CD14-positive monocyte (primary cell): ENCODE measurements at regions not wholly inside any gene's neighbourhood (a gene's known extent, or its start where the extent isn't known, plus 50 kb on each side); places are given as distances from the start of the nearest gene placed in this dataset.

Experiments used
- DNase-seq, 3 donors: peaks; one replicate each; pipeline ENCODE4 v3.0.0-alpha.2; 2011 to 2022
- H2AFZ ChIP-seq: 2 replicates; pipeline ENCODE4 v1.6.0; 2012; ENCODE audit warnings: mild to moderate bottlenecking, low read depth, low read length, inconsistent platforms; ENCODE audit not compliant: insufficient read depth, poor library complexity, severe bottlenecking
- H3K27ac ChIP-seq, 2 donors: 1 replicate in 1 of 2; 2 replicates in 1 of 2; pipeline ENCODE4 v1.5.1; 2012 to 2013; ENCODE audit warnings: low read length in 2 of 2, control low read depth in 1 of 2, inconsistent platforms in 1 of 2, low read depth in 1 of 2, mild to moderate bottlenecking in 1 of 2
- H3K27me3 ChIP-seq, 2 donors: one replicate each; pipeline versions ENCODE4 v1.6.0 to v1.6.1; 2011 to 2013; ENCODE audit warnings: low read length in 2 of 2; ENCODE audit not compliant: control insufficient read depth in 2 of 2, insufficient read depth in 2 of 2
- H3K36me3 ChIP-seq, 2 donors: replicated peaks in 1 of 2; 1 replicate in 1 of 2; 2 replicates in 1 of 2; pipeline versions ENCODE4 v1.5.1 to v1.6.1; 2012 to 2013; ENCODE audit warnings: low read length in 2 of 2, control low read depth in 1 of 2, inconsistent platforms in 1 of 2, mild to moderate bottlenecking in 1 of 2; ENCODE audit not compliant: insufficient read depth in 2 of 2, control insufficient read depth in 1 of 2
- H3K4me1 ChIP-seq, 2 donors: 1 replicate in 1 of 2; 2 replicates in 1 of 2; pipeline versions ENCODE4 v1.5.1 to v1.6.1; 2012 to 2013; ENCODE audit warnings: low read length in 2 of 2, control low read depth in 1 of 2, inconsistent platforms in 1 of 2, mild to moderate bottlenecking in 1 of 2, moderate library complexity in 1 of 2; ENCODE audit not compliant: insufficient read depth in 2 of 2, control insufficient read depth in 1 of 2
- H3K4me2 ChIP-seq: replicated peaks from 2 replicates; pipeline ENCODE3; 2012; ENCODE audit warnings: low read length, moderate library complexity, mild to moderate bottlenecking; ENCODE audit not compliant: poor library complexity, severe bottlenecking; ENCODE audit errors: extremely low read depth
- H3K4me3 ChIP-seq, 3 experiments: fragments of 200-600 bp in 1 of 3; sonication (generic) in 1 of 3; replicated peaks in 1 of 3; 1 replicate in 2 of 3; 2 replicates in 1 of 3; pipeline ENCODE4 v1.5.1; 2011 to 2013; ENCODE audit warnings: low read length in 3 of 3, mild to moderate bottlenecking in 3 of 3, control low read depth in 2 of 3, low read depth in 2 of 3, inconsistent platforms in 1 of 3, moderate library complexity in 1 of 3
- H3K79me2 ChIP-seq: 2 replicates; pipeline ENCODE4 v1.6.0; 2012; ENCODE audit warnings: mild to moderate bottlenecking, control low read depth, inconsistent platforms, low read length, moderate library complexity; ENCODE audit not compliant: insufficient read depth
- H3K9ac ChIP-seq: 2 replicates; pipeline ENCODE4 v1.6.0; 2017; ENCODE audit warnings: low read length, mild to moderate bottlenecking; ENCODE audit not compliant: insufficient read depth, poor library complexity, severe bottlenecking
- H3K9me3 ChIP-seq, 2 donors: replicated peaks in 1 of 2; 1 replicate in 1 of 2; 2 replicates in 1 of 2; pipeline versions ENCODE4 v1.5.1 to v1.6.1; 2012 to 2013; ENCODE audit warnings: low read length in 2 of 2, control low read depth in 1 of 2; ENCODE audit not compliant: control insufficient read depth in 1 of 2, insufficient read depth in 1 of 2
- H4K20me1 ChIP-seq: 2 replicates; pipeline ENCODE4 v1.6.0; 2012; ENCODE audit warnings: mild to moderate bottlenecking, low read length, control low read depth, moderate library complexity; ENCODE audit not compliant: insufficient read depth
- H3K27ac Mint-ChIP-seq, 7 donors: one replicate each; pipeline ENCODE4 v1.8.0; 2020; ENCODE audit warnings: mild to moderate bottlenecking in 7 of 7, mixed read lengths in 7 of 7, moderate library complexity in 6 of 7, inconsistent platforms in 2 of 7
- H3K27me3 Mint-ChIP-seq, 3 donors: one replicate each; pipeline ENCODE4 v1.8.0; 2021 to 2022; ENCODE audit warnings: low read depth in 3 of 3, mild to moderate bottlenecking in 3 of 3, mixed read lengths in 3 of 3, moderate library complexity in 3 of 3, inconsistent platforms in 1 of 3
- H3K36me3 Mint-ChIP-seq, 2 donors: one replicate each; pipeline ENCODE4 v1.8.0; 2020; ENCODE audit warnings: mixed read lengths in 2 of 2, inconsistent platforms in 1 of 2, mild to moderate bottlenecking in 1 of 2
- H3K4me1 Mint-ChIP-seq: one replicate; pipeline ENCODE4 v1.8.0; 2020; ENCODE audit warnings: mild to moderate bottlenecking, mixed read lengths
- H3K4me3 Mint-ChIP-seq, 2 donors: one replicate each; pipeline ENCODE4 v1.8.0; 2020; ENCODE audit warnings: mild to moderate bottlenecking in 2 of 2, mixed read lengths in 2 of 2, moderate library complexity in 1 of 2
- H3K9me3 Mint-ChIP-seq, 7 donors: one replicate each; pipeline ENCODE4 v1.8.0; 2020 to 2022; ENCODE audit warnings: mixed read lengths in 7 of 7, mild to moderate bottlenecking in 6 of 7, moderate library complexity in 6 of 7, inconsistent platforms in 2 of 7
- WGBS: methylation state at CpG from one replicate; pipeline ENCODE4 v1.1.5; 2013; ENCODE audit warnings: missing lambda C conversion rate; ENCODE audit not compliant: insufficient coverage; 5-methylcytosine and 5-hydroxymethylcytosine counted together
- intact Hi-C, 2 donors: fragments of 100-400 bp; cut with micrococcal nuclease; formaldehyde crosslinking; loops; one replicate each; pipeline versions ENCODE4 v1.15.0 to v1.15.1; 2023
- TF ChIP-seq, protein P1 (sequence below): fragments of 200-600 bp; IDR thresholded peaks from one replicate; pipeline ENCODE4 v1.8.0; 2022; ENCODE audit warnings: antibody characterized with exemption, mild to moderate bottlenecking

GRCh38 chr7:79531905-79532664 lies 78.6 kb upstream of the MAGI2 start:
- Histone ChIP-seq H3K79me2 (no peaks in the 10 kb centered on the region), H3K27ac (no peak overlapping the region), H3K4me2 (no peak overlapping the region), H4K20me1 (no peaks in the 10 kb centered on the region), H2AFZ (no peak overlapping the region), H3K36me3 (no peaks in the 10 kb centered on the region), H3K4me1 (no peaks in the 10 kb centered on the region), H3K4me3 (no peak overlapping the region), H3K9me3 (no peaks in the 10 kb centered on the region), H3K9ac (no peak overlapping the region), H3K27me3 (no peaks in the 10 kb centered on the region)
- no CpG with 5 or more reads among the region's 4 CpGs for WGBS
- Mint-ChIP-seq H3K4me3 (no peak overlapping the region), H3K27me3 (peaks cover 0 to 3% (median 0%) of the 10 kb centered on the region in 3 donors), H3K4me1 (no peaks in the 10 kb centered on the region), H3K9me3 (peaks cover 0 to 9% (median 4%) of the 10 kb centered on the region in 7 donors), H3K27ac (no peak overlapping the region), H3K36me3 (no peaks in the 10 kb centered on the region)
- DNase-seq = no peak
- intact Hi-C loops = no loop called here
- TF ChIP-seq, protein P1, sequence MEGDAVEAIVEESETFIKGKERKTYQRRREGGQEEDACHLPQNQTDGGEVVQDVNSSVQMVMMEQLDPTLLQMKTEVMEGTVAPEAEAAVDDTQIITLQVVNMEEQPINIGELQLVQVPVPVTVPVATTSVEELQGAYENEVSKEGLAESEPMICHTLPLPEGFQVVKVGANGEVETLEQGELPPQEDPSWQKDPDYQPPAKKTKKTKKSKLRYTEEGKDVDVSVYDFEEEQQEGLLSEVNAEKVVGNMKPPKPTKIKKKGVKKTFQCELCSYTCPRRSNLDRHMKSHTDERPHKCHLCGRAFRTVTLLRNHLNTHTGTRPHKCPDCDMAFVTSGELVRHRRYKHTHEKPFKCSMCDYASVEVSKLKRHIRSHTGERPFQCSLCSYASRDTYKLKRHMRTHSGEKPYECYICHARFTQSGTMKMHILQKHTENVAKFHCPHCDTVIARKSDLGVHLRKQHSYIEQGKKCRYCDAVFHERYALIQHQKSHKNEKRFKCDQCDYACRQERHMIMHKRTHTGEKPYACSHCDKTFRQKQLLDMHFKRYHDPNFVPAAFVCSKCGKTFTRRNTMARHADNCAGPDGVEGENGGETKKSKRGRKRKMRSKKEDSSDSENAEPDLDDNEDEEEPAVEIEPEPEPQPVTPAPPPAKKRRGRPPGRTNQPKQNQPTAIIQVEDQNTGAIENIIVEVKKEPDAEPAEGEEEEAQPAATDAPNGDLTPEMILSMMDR = no peak

DNA sequence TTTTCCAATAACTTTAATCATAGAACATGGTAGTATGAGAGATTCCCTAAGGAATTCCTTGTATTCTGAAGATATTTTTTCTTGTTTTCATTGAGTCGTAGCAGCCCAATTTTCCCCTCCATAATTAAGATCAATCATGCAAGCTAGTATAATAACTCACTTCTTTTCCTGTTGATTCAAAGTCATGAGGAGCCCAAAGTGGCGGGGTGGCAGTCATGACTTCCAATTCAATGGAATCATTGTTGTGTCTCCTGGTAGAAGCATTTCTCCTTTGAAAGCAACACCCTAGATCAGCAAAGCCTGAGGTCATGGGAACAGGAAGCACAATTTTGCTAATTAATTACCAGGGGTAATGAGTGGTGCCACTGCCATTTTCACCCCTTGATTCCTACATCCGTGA lies 77.6 kb upstream of the MAGI2 start:
- Histone ChIP-seq H3K9me3 (no peaks in the 10 kb centered on the region), H3K27ac (no peak overlapping the region), H3K36me3 (no peaks in the 10 kb centered on the region), H3K4me1 (no peaks in the 10 kb centered on the region), H3K27me3 (no peaks in the 10 kb centered on the region), H3K9ac (no peak overlapping the region), H3K4me3 (no peak overlapping the region), H4K20me1 (no peaks in the 10 kb centered on the region), H3K4me2 (no peak overlapping the region), H3K79me2 (no peaks in the 10 kb centered on the region), H2AFZ (no peak overlapping the region)
- no peak overlapping the region for H3K27ac Mint-ChIP-seq
- peaks cover 0 to 3% (median 0%) of the 10 kb centered on the region in 3 donors for H3K27me3 Mint-ChIP-seq
- intact Hi-C loops = no loop called here
- H3K36me3 Mint-ChIP-seq = no peaks in the 10 kb centered on the region
- TF ChIP-seq, protein P1 = no peak
- no CpG with 5 or more reads among the region's 3 CpGs for WGBS
- no peaks in the 10 kb centered on the region for H3K4me1 Mint-ChIP-seq
- peaks cover 0 to 9% (median 4%) of the 10 kb centered on the region in 7 donors for H3K9me3 Mint-ChIP-seq
- no peak overlapping the region for H3K4me3 Mint-ChIP-seq
- no peak for DNase-seq
